Uterus (tissue), 2 donors: ENCODE measurements at regions not wholly inside any gene's neighbourhood (a gene's known extent, or its start where the extent isn't known, plus 50 kb on each side); places are given as distances from the start of the nearest gene placed in this dataset.
"Not testable (repeated sequence)": the region's sequence is repeated elsewhere in the genome, so short reads cannot be mapped to it uniquely, and the experiment has no call there.

ENCODE experiments used
- POLR2A ChIP-seq, 2 donors: fragments of 450-650 bp; IDR thresholded peaks; one replicate each; pipeline ENCODE4 v1.6.1; 2016; ENCODE audit warnings: antibody characterized with exemption in 2 of 2, mild to moderate bottlenecking in 1 of 2, moderate library complexity in 1 of 2
- TF ChIP-seq, protein P1 (sequence below), 4 experiments: fragments of 200-600 bp in 2 of 4; fragments of 450-650 bp in 2 of 4; sonication (generic) in 2 of 4; IDR thresholded peaks; one replicate each; pipeline ENCODE4 v1.5.1; 2016 to 2019; ENCODE audit warnings: antibody characterized with exemption in 4 of 4, mild to moderate bottlenecking in 2 of 4, moderate library complexity in 1 of 4

DNA sequence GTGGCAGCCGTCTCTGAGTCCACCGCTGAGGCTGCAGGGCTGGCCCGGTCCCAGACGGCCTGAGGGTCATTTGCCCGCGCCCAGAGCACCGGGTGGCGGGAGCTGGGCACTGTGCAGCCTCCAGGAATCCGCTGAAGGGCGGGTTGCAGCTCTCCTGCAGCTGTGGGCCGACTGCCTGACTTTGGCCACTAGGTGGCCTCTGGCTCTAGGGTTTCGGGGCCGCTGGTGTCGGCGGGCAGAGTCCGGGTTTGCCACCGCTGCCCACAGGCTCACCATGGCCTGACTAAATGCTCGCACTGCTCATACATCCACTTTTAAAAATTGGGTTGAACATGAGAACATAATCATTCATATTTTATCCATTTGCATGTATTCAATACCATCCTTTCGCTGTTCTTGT lies 87.7 kb downstream of the POTEH start:
- not testable (repeated sequence) for TF ChIP-seq POLR2A (IDR thresholded peaks at IDR 0.05)
- TF ChIP-seq, protein P1, sequence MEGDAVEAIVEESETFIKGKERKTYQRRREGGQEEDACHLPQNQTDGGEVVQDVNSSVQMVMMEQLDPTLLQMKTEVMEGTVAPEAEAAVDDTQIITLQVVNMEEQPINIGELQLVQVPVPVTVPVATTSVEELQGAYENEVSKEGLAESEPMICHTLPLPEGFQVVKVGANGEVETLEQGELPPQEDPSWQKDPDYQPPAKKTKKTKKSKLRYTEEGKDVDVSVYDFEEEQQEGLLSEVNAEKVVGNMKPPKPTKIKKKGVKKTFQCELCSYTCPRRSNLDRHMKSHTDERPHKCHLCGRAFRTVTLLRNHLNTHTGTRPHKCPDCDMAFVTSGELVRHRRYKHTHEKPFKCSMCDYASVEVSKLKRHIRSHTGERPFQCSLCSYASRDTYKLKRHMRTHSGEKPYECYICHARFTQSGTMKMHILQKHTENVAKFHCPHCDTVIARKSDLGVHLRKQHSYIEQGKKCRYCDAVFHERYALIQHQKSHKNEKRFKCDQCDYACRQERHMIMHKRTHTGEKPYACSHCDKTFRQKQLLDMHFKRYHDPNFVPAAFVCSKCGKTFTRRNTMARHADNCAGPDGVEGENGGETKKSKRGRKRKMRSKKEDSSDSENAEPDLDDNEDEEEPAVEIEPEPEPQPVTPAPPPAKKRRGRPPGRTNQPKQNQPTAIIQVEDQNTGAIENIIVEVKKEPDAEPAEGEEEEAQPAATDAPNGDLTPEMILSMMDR (IDR thresholded peaks at IDR 0.05), result not testable (repeated sequence)
